Brain microvascular endothelial cell (primary cell): ENCODE measurements at regions not wholly inside any gene's neighbourhood (a gene's known extent, or its start where the extent isn't known, plus 50 kb on each side); places are given as distances from the start of the nearest gene placed in this dataset.

Experiments used
- DNase-seq: peaks from one replicate; pipeline ENCODE4 v3.0.0-alpha.2; 2020
- H3K27ac ChIP-seq: fragments of 250-450 bp; sonication (Bioruptor Pico); 2 replicates; pipeline ENCODE4 v1.5.1; 2020; ENCODE audit warnings: mild to moderate bottlenecking, moderate library complexity
- H3K27me3 ChIP-seq: fragments of 250-450 bp; sonication (Bioruptor Pico); replicated peaks from 2 replicates; pipeline ENCODE4 v1.5.1; 2020; ENCODE audit warnings: mild to moderate bottlenecking
- H3K36me3 ChIP-seq: fragments of 250-450 bp; sonication (Bioruptor Pico); replicated peaks from 2 replicates; pipeline ENCODE4 v1.5.1; 2020; ENCODE audit warnings: mild to moderate bottlenecking
- H3K4me3 ChIP-seq: 2 replicates; pipeline ENCODE4 v1.5.1; 2011; ENCODE audit warnings: low read depth, mild to moderate bottlenecking, control low read depth, low read length, moderate library complexity
- in situ Hi-C: cut with HindIII; loops from 2 replicates; pipeline ENCODE4 v1.10.0; 2017; ENCODE audit warnings: low sequenced_read_pairs, low pct_ligation_motif_present
- TF ChIP-seq, protein P1 (sequence below): IDR thresholded peaks from 2 replicates; pipeline ENCODE4 v1.5.1; 2011; ENCODE audit warnings: low read depth, mild to moderate bottlenecking, moderate library complexity, low read length, control low read depth, inconsistent platforms; ENCODE audit errors: missing control alignments

DNA sequence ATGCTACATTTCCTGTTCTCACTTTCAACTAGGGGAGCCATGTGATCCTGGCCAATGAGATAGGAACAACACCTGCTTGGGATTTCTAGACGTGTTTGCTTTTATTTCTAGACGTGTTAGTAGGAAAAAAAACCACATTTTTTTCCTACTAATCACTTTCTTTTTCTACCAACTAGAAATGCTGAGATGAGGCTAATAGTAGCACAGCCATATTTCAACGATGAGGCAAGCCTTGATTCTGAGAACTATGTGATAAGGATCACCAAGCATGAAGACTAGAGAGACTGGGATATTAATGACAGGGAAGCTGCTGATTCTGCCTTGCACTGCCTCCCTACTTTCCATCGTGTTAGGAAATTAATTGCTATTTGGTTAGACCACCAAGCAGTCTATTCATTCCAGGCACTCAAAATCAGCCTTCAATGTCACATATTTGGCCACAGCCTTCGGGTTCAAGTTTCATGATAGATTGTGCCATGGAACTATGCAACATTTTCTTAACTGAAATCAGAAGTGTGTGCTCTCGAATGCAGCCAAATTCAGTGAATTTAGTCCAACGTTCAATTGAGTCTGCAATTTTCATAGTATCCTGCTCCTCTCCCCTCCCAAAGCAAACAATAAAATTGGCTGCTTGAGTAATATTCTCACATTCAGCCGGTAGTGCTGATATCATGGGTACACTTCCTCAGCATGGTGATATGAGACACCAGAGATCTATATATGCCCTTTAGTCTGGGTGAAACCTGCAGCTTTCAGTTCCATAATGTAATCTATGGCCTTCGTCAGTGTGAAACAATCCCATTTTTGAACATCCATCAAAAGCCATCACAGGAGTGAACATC lies 98.1 kb downstream of the GPR37 start:
- H3K27ac ChIP-seq = no peak overlapping the region
- TF ChIP-seq, protein P1, sequence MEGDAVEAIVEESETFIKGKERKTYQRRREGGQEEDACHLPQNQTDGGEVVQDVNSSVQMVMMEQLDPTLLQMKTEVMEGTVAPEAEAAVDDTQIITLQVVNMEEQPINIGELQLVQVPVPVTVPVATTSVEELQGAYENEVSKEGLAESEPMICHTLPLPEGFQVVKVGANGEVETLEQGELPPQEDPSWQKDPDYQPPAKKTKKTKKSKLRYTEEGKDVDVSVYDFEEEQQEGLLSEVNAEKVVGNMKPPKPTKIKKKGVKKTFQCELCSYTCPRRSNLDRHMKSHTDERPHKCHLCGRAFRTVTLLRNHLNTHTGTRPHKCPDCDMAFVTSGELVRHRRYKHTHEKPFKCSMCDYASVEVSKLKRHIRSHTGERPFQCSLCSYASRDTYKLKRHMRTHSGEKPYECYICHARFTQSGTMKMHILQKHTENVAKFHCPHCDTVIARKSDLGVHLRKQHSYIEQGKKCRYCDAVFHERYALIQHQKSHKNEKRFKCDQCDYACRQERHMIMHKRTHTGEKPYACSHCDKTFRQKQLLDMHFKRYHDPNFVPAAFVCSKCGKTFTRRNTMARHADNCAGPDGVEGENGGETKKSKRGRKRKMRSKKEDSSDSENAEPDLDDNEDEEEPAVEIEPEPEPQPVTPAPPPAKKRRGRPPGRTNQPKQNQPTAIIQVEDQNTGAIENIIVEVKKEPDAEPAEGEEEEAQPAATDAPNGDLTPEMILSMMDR = no peak
- no peaks in the 10 kb centered on the region for H3K27me3 ChIP-seq
- DNase-seq = no peak
- in situ Hi-C loops = no loop called here
- no peaks in the 10 kb centered on the region for H3K36me3 ChIP-seq
- no peak overlapping the region for H3K4me3 ChIP-seq

DNA sequence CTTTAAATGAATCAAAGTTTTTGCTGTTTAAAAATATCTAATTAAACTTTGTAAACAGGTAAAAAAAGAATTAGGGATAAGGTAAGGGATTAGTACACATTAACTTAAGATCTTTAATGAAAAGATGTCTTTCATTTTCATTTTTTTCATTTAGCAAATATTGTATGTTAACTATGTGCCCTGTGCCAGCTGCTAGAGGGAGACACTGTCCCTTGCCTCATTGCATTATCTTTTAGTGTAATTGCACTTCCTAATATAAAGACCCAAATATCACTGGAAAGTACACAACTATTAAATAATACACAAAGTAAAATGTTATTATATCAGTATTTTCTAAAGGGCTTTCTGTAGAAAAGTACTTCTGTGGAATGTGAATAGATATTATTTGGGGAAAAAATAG lies 102.7 kb downstream of the GPR37 start:
- in situ Hi-C loops = no loop called here
- TF ChIP-seq, protein P1 = no peak
- no peaks in the 10 kb centered on the region for H3K36me3 ChIP-seq

GRCh38 chr7:124662372-124662771 lies 103.2 kb downstream of the GPR37 start:
- H3K4me3 ChIP-seq = no peak overlapping the region
- no peak for DNase-seq
- TF ChIP-seq, protein P1 = no peak
- H3K36me3 ChIP-seq = no peaks in the 10 kb centered on the region
- H3K27ac ChIP-seq = no peak overlapping the region
- in situ Hi-C loops = no loop called here
- no peaks in the 10 kb centered on the region for H3K27me3 ChIP-seq

More for the DNA sequence above, 102.7 kb downstream of the GPR37 start:
- Histone ChIP-seq H3K27ac (no peak overlapping the region), H3K27me3 (no peaks in the 10 kb centered on the region), H3K4me3 (no peak overlapping the region)
- no peak for DNase-seq

GRCh38 chr7:124655990-124656389 lies 109.6 kb downstream of the GPR37 start:
- Histone ChIP-seq H3K27ac (no peak overlapping the region), H3K4me3 (no peak overlapping the region), H3K36me3 (no peaks in the 10 kb centered on the region), H3K27me3 (no peaks in the 10 kb centered on the region)
- TF ChIP-seq, protein P1 = no peak
- DNase-seq = no peak
- in situ Hi-C loops = no loop called here

DNA sequence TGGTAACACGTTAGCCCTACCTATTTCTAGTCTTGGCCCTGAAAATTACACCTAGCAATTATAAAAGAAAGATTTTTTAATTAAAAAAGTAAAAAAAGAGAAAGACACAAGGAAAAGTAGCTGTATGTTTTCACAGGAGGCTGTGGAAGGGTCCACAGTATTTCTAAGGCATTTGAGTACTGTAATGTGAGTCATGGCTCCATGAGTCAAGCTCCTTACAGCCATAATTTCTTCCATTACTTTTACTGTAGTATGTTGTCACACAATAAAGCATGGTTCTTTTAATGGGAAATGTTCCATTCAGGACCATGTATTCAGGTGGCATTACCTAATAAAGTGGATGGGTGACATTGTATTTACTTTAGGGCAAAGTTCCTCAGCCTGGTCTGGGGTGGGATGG lies 113.4 kb downstream of the GPR37 start:
- no peaks in the 10 kb centered on the region for H3K36me3 ChIP-seq
- H3K4me3 ChIP-seq = no peak overlapping the region
- H3K27me3 ChIP-seq = no peaks in the 10 kb centered on the region
- in situ Hi-C loops = no loop called here
- H3K27ac ChIP-seq = no peak overlapping the region
- TF ChIP-seq, protein P1 = no peak
- DNase-seq = peak; percentile 2

DNA sequence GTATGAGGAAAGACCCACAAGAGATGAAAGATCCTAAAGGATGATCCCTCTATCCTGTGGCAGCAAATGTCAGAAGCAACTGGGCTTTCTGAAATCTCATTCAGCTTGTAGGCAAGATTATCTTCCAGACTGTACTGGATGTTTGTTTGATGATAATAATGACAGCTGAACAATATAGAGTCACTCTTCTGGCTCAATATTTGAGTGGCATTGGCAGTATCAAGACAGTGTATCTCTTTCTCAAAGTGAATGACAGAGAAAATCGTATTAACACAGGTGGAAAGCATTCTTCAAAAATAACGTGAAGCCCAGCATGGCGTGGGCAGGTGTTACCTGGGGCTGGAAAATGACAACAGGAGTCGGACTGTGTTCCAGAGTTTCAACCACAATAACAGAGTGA lies 114.5 kb downstream of the GPR37 start:
- Histone ChIP-seq H3K36me3 (no peaks in the 10 kb centered on the region), H3K27me3 (no peaks in the 10 kb centered on the region), H3K27ac (no peak overlapping the region), H3K4me3 (no peak overlapping the region)
- in situ Hi-C loops = no loop called here
- TF ChIP-seq, protein P1 = no peak
- no peak for DNase-seq
